Embryonic facial prominence (tissue), 1 donor: ENCODE measurements at regions not wholly inside any gene's neighbourhood (a gene's known extent, or its start where the extent isn't known, plus 50 kb on each side); places are given as distances from the start of the nearest gene placed in this dataset.

Experiments used
- DNase-seq: peaks from one replicate; pipeline ENCODE4 v3.0.0-alpha.2; 2016; ENCODE audit errors: extremely low spot score

- no peak for DNase-seq
Measured at GRCh38 chr1:78424720-78425119, 66.1 kb upstream of the PTGFR start.

- DNase-seq, result no peak
Measured at GRCh38 chr1:78426408-78426807, 64.4 kb upstream of the PTGFR start.

- DNase-seq, result no peak
Measured at GRCh38 chr1:78427506-78427905, 63.3 kb upstream of the PTGFR start.

GRCh38 chr1:78432016-78432415, 58.8 kb upstream of the PTGFR start:
- DNase-seq, result no peak

GRCh38 chr1:78434351-78434750, 56.4 kb upstream of the PTGFR start:
- no peak for DNase-seq

GRCh38 chr1:78436961-78437360, 53.8 kb upstream of the PTGFR start:
- DNase-seq, result no peak

- DNase-seq, result no peak
Measured at GRCh38 chr1:78437396-78437795, 53.4 kb upstream of the PTGFR start.

GRCh38 chr1:78437941-78438340, 52.8 kb upstream of the PTGFR start:
- DNase-seq, result no peak

- DNase-seq, result no peak
Measured at GRCh38 chr1:78440381-78440793, 50.4 kb upstream of the PTGFR start.
